Liver (tissue), 7 donors: ENCODE measurements at regions not wholly inside any gene's neighbourhood (a gene's known extent, or its start where the extent isn't known, plus 50 kb on each side); places are given as distances from the start of the nearest gene placed in this dataset.

ENCODE experiments used
- DNase-seq: peaks from one replicate; pipeline ENCODE4 v3.0.0-alpha.2; 2017; ENCODE audit warnings: low spot score
- H3K27ac ChIP-seq, 2 donors: one replicate each; pipeline ENCODE4 v1.7.0; 2013; ENCODE audit warnings: inconsistent platforms in 2 of 2, low read length in 2 of 2, control low read depth in 1 of 2, low read depth in 1 of 2, mild to moderate bottlenecking in 1 of 2
- H3K27me3 ChIP-seq, 4 donors: one replicate each; pipeline versions ENCODE4 v1.6.1 to v1.7.0; 2013; ENCODE audit warnings: low read length in 3 of 4, inconsistent platforms in 1 of 4, mild to moderate bottlenecking in 1 of 4, moderate library complexity in 1 of 4; ENCODE audit not compliant: control insufficient read depth in 4 of 4, insufficient read depth in 4 of 4
- H3K36me3 ChIP-seq, 4 donors: one replicate each; pipeline versions ENCODE4 v1.6.1 to v1.7.0; 2013; ENCODE audit warnings: low read length in 3 of 4, mild to moderate bottlenecking in 3 of 4, low read depth in 1 of 4, moderate library complexity in 1 of 4; ENCODE audit not compliant: control insufficient read depth in 4 of 4, insufficient read depth in 3 of 4
- H3K4me1 ChIP-seq, 4 donors: one replicate each; pipeline versions ENCODE4 v1.6.1 to v1.7.0; 2013; ENCODE audit warnings: low read length in 3 of 4, mild to moderate bottlenecking in 3 of 4, moderate library complexity in 1 of 4; ENCODE audit not compliant: control insufficient read depth in 4 of 4, insufficient read depth in 4 of 4
- H3K4me3 ChIP-seq, 3 donors: one replicate each; pipeline versions ENCODE4 v1.6.1 to v1.7.0; 2013; ENCODE audit warnings: low read length in 3 of 3, control low read depth in 1 of 3, low read depth in 1 of 3, mild to moderate bottlenecking in 1 of 3
- H3K9ac ChIP-seq, 2 donors: one replicate each; pipeline ENCODE4 v1.7.0; 2013; ENCODE audit warnings: low read length in 2 of 2, mild to moderate bottlenecking in 2 of 2, moderate library complexity in 2 of 2, control low read depth in 1 of 2, low read depth in 1 of 2
- H3K9me3 ChIP-seq, 4 donors: one replicate each; pipeline versions ENCODE4 v1.6.1 to v1.7.0; 2013; ENCODE audit warnings: low read length in 3 of 4; ENCODE audit not compliant: control insufficient read depth in 4 of 4
- EGR1 ChIP-seq, 2 donors: IDR thresholded peaks; 2 replicates each; pipeline ENCODE4 v1.6.1; 2016 to 2018; ENCODE audit warnings: antibody characterized with exemption in 2 of 2, low read depth in 2 of 2
- FOXA1 ChIP-seq: IDR thresholded peaks from 2 replicates; pipeline ENCODE4 v1.6.1; 2016; ENCODE audit warnings: antibody characterized with exemption
- FOXA2 ChIP-seq: IDR thresholded peaks from 2 replicates; pipeline ENCODE4 v1.6.1; 2016; ENCODE audit warnings: antibody characterized with exemption
- GABPA ChIP-seq, 2 donors: IDR thresholded peaks in 1 of 2; conservative IDR thresholded peaks in 1 of 2; 2 replicates each; pipeline ENCODE4 v1.6.1; 2016; ENCODE audit warnings: antibody characterized with exemption in 2 of 2, mild to moderate bottlenecking in 1 of 2, moderate library complexity in 1 of 2
- HNF4A ChIP-seq, 2 donors: conservative IDR thresholded peaks; 2 replicates each; pipeline ENCODE4 v1.6.1; 2016; ENCODE audit warnings: antibody characterized with exemption in 2 of 2, mild to moderate bottlenecking in 2 of 2
- HNF4G ChIP-seq: IDR thresholded peaks from 2 replicates; pipeline ENCODE4 v1.6.1; 2016; ENCODE audit warnings: antibody characterized with exemption
- JUND ChIP-seq, 2 donors: IDR thresholded peaks; 2 replicates each; pipeline ENCODE4 v1.6.1; 2016; ENCODE audit warnings: antibody characterized with exemption in 2 of 2
- NR2F2 ChIP-seq: IDR thresholded peaks from 2 replicates; pipeline ENCODE4 v1.6.1; 2016; ENCODE audit warnings: antibody characterized with exemption
- RAD21 ChIP-seq, 2 donors: IDR thresholded peaks; 2 replicates each; pipeline ENCODE4 v1.6.1; 2016; ENCODE audit warnings: antibody characterized with exemption in 2 of 2, mild to moderate bottlenecking in 2 of 2
- RXRA ChIP-seq, 2 donors: IDR thresholded peaks; 2 replicates each; pipeline ENCODE4 v1.6.1; 2017 to 2018; ENCODE audit warnings: antibody characterized with exemption in 2 of 2, mild to moderate bottlenecking in 1 of 2
- SP1 ChIP-seq: IDR thresholded peaks from 2 replicates; pipeline ENCODE4 v1.6.1; 2018; ENCODE audit warnings: antibody characterized with exemption, mild to moderate bottlenecking
- TAF1 ChIP-seq: conservative IDR thresholded peaks from 2 replicates; pipeline ENCODE4 v1.6.1; 2016; ENCODE audit warnings: antibody characterized with exemption, mild to moderate bottlenecking
- YY1 ChIP-seq: IDR thresholded peaks from 2 replicates; pipeline ENCODE4 v1.6.1; 2016; ENCODE audit warnings: antibody characterized with exemption, mild to moderate bottlenecking
- TF ChIP-seq, protein P1 (sequence below): IDR thresholded peaks from 2 replicates; pipeline ENCODE4 v1.6.1; 2016; ENCODE audit warnings: antibody characterized with exemption
- TF ChIP-seq, protein P2 (sequence below): IDR thresholded peaks from 2 replicates; pipeline ENCODE4 v1.6.1; 2016; ENCODE audit warnings: antibody characterized with exemption
- TF ChIP-seq, protein P3 (sequence below): IDR thresholded peaks from 2 replicates; pipeline ENCODE4 v1.6.1; 2016; ENCODE audit warnings: antibody characterized with exemption
- TF ChIP-seq, protein P4 (sequence below): IDR thresholded peaks from 2 replicates; pipeline ENCODE4 v1.6.1; 2016; ENCODE audit warnings: antibody characterized with exemption, mild to moderate bottlenecking
- TF ChIP-seq, protein P5 (sequence below): fragments of 150-350 bp; IDR thresholded peaks from 2 replicates; pipeline ENCODE4 v1.5.1; 2017; ENCODE audit warnings: improper control_type of control experiment, low read depth, low read length; ENCODE audit not compliant: missing input control
- donor health status: healthy.
- donor health status: healthy.
- donor health status: healthy.
- donor health status: healthy.

DNA sequence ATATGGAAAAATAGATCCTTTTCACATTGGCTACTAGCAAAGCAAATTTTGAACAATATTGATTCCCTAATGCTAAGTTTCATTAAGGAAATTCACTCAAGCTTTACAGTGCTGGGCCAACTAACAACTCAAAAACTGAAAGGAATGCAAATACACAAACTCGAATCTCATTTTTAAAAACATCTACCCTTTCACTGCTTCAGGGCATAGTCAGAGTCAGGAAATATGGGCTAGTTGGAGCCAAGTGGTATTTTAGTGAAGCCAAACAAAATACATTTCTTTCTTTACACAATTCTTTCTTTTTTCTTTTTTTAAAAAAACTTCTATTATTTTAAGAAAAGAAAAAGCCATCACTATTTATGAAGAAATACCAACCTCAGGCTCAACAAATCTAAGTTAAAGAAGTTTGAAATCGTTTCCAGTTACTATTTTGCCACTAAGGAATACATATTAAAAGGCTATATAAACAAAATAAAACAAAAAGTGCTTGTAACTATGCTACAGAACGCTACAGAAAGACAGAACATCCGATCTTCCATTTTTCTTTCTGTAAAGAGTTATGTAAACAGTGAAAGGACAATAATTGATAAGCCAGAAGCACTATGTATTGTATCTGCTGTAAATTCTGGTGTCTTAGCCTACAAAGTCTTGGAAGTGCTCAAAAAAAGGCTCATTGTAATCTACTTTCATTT is 113.6 kb upstream of the STK17B start (continued):
- no peak for TF ChIP-seq GABPA (IDR thresholded peaks at IDR 0.05 in 1 of 2, conservative IDR thresholded peaks at IDR 0.05 in 1 of 2)
- TF ChIP-seq JUND (IDR thresholded peaks at IDR 0.05): no peak
- no peak for TF ChIP-seq TAF1
- TF ChIP-seq, protein P1, sequence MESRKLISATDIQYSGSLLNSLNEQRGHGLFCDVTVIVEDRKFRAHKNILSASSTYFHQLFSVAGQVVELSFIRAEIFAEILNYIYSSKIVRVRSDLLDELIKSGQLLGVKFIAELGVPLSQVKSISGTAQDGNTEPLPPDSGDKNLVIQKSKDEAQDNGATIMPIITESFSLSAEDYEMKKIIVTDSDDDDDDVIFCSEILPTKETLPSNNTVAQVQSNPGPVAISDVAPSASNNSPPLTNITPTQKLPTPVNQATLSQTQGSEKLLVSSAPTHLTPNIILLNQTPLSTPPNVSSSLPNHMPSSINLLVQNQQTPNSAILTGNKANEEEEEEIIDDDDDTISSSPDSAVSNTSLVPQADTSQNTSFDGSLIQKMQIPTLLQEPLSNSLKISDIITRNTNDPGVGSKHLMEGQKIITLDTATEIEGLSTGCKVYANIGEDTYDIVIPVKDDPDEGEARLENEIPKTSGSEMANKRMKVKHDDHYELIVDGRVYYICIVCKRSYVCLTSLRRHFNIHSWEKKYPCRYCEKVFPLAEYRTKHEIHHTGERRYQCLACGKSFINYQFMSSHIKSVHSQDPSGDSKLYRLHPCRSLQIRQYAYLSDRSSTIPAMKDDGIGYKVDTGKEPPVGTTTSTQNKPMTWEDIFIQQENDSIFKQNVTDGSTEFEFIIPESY: no peak
- no peak for TF ChIP-seq HNF4G
- no peak for TF ChIP-seq EGR1 (IDR thresholded peaks at IDR 0.05; ENCODE audit: low read depth in 2 of 2)
- no peak for TF ChIP-seq RAD21 (IDR thresholded peaks at IDR 0.05)
- TF ChIP-seq, protein P2, sequence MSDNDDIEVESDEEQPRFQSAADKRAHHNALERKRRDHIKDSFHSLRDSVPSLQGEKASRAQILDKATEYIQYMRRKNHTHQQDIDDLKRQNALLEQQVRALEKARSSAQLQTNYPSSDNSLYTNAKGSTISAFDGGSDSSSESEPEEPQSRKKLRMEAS: no peak
- no peak for TF ChIP-seq SP1
- TF ChIP-seq FOXA1: no peak
- TF ChIP-seq HNF4A (conservative IDR thresholded peaks at IDR 0.05): no peak

DNA sequence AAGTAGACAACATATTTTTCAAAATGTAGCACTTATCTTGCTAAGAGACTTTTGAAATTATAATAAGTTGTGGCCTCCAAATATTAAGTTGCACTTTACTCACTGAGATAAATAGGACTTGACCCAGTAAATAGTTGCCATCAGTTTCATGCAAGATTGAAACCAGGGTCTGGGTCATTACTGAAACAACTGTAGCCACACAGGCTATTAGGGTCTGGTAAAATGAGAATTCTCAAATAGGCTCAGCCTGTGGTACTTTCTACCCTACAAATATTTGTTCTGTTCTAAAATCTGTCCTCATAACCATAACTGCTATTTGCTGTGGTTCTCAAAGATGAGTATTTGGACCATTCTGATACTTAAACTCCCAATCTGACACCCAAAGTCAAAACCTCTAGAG is 115.4 kb upstream of the STK17B start:
- DNase-seq: no peak
- no peaks in the 10 kb centered on the region for H3K27me3 ChIP-seq
- H3K9ac ChIP-seq: no peak overlapping the region
- no peak overlapping the region for H3K27ac ChIP-seq
- TF ChIP-seq SP1 (no peak), FOXA1 (no peak), GABPA (IDR thresholded peaks at IDR 0.05 in 1 of 2, conservative IDR thresholded peaks at IDR 0.05 in 1 of 2) (no peak), JUND (IDR thresholded peaks at IDR 0.05) (no peak), FOXA2 (no peak), NR2F2 (no peak), EGR1 (IDR thresholded peaks at IDR 0.05; ENCODE audit: low read depth in 2 of 2) (no peak), YY1 (no peak), RAD21 (IDR thresholded peaks at IDR 0.05) (no peak), HNF4G (no peak), RXRA (IDR thresholded peaks at IDR 0.05) (no peak), TAF1 (no peak), HNF4A (conservative IDR thresholded peaks at IDR 0.05) (no peak)
- TF ChIP-seq, protein P3, sequence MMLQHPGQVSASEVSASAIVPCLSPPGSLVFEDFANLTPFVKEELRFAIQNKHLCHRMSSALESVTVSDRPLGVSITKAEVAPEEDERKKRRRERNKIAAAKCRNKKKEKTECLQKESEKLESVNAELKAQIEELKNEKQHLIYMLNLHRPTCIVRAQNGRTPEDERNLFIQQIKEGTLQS: no peak
- TF ChIP-seq, protein P2: no peak
- TF ChIP-seq, protein P4, sequence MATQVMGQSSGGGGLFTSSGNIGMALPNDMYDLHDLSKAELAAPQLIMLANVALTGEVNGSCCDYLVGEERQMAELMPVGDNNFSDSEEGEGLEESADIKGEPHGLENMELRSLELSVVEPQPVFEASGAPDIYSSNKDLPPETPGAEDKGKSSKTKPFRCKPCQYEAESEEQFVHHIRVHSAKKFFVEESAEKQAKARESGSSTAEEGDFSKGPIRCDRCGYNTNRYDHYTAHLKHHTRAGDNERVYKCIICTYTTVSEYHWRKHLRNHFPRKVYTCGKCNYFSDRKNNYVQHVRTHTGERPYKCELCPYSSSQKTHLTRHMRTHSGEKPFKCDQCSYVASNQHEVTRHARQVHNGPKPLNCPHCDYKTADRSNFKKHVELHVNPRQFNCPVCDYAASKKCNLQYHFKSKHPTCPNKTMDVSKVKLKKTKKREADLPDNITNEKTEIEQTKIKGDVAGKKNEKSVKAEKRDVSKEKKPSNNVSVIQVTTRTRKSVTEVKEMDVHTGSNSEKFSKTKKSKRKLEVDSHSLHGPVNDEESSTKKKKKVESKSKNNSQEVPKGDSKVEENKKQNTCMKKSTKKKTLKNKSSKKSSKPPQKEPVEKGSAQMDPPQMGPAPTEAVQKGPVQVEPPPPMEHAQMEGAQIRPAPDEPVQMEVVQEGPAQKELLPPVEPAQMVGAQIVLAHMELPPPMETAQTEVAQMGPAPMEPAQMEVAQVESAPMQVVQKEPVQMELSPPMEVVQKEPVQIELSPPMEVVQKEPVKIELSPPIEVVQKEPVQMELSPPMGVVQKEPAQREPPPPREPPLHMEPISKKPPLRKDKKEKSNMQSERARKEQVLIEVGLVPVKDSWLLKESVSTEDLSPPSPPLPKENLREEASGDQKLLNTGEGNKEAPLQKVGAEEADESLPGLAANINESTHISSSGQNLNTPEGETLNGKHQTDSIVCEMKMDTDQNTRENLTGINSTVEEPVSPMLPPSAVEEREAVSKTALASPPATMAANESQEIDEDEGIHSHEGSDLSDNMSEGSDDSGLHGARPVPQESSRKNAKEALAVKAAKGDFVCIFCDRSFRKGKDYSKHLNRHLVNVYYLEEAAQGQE: no peak
- TF ChIP-seq, protein P5, sequence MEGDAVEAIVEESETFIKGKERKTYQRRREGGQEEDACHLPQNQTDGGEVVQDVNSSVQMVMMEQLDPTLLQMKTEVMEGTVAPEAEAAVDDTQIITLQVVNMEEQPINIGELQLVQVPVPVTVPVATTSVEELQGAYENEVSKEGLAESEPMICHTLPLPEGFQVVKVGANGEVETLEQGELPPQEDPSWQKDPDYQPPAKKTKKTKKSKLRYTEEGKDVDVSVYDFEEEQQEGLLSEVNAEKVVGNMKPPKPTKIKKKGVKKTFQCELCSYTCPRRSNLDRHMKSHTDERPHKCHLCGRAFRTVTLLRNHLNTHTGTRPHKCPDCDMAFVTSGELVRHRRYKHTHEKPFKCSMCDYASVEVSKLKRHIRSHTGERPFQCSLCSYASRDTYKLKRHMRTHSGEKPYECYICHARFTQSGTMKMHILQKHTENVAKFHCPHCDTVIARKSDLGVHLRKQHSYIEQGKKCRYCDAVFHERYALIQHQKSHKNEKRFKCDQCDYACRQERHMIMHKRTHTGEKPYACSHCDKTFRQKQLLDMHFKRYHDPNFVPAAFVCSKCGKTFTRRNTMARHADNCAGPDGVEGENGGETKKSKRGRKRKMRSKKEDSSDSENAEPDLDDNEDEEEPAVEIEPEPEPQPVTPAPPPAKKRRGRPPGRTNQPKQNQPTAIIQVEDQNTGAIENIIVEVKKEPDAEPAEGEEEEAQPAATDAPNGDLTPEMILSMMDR: no peak
- TF ChIP-seq, protein P1: no peak
- H3K4me3 ChIP-seq: no peak overlapping the region
- H3K4me1 ChIP-seq: no peaks in the 10 kb centered on the region
- no peaks in the 10 kb centered on the region for H3K9me3 ChIP-seq
- H3K36me3 ChIP-seq: peaks cover 0 to 3% (median 0%) of the 10 kb centered on the region in 4 donors
